ENCODE measurements at regions not wholly inside any gene's neighbourhood (a gene's known extent, or its start where the extent isn't known, plus 50 kb on each side); places are given as distances from the start of the nearest gene placed in this dataset.

- WGBS (ENCODE audit: missing lambda C conversion rate), result 65% methylated on average over 1 of the region's 1 CpG
- no peaks in the 10 kb centered on the region; the same call in 2 of the 3 replicates for H3K9me3 ChIP-seq
- ChIA-PET POLR2A (no interaction called here), CTCF (interaction anchor here (1.9 to 3.0 kb wide), 2 partner anchors 18 to 29 kb away, joined by 4 to 13 read pairs; no protein-coding TSS in a partner anchor)
- DNase-seq (ENCODE audit: low read depth in 1 of 2, low spot score in 1 of 2), result no peak
- no peak overlapping the region for H3K27ac ChIP-seq
- ATAC-seq, result no peak
- no peak for FAIRE-seq
- TF ChIP-seq FOSB (CRISPR knock-in tag; IDR thresholded peaks at IDR 0.05), result no peak
- TF ChIP-seq RARB (CRISPR knock-in tag; IDR thresholded peaks at IDR 0.05), result no peak
- no peak for TF ChIP-seq PHF8 (IDR thresholded peaks at IDR 0.05; ENCODE audit: borderline replicate concordance, low read depth)
- TF ChIP-seq JUNB (IDR thresholded peaks at IDR 0.05), result no peak
- TF ChIP-seq RCOR1 (IDR thresholded peaks at IDR 0.05; ENCODE audit: low read depth, low read length), result no peak
- no peak for TF ChIP-seq ZC3H11A (IDR thresholded peaks at IDR 0.05)
- no peak for TF ChIP-seq CHD4 (IDR thresholded peaks at IDR 0.05; ENCODE audit: borderline replicate concordance)
- no peak for TF ChIP-seq TFCP2L1 (CRISPR knock-in tag; IDR thresholded peaks at IDR 0.05)
- no peak for TF ChIP-seq MAZ (IDR thresholded peaks at IDR 0.05; ENCODE audit: borderline replicate concordance, low read depth, low read length)
- TF ChIP-seq CHD2 (IDR thresholded peaks at IDR 0.05; ENCODE audit: low read length, partially characterized antibody), result no peak
- TF ChIP-seq CBX2 (IDR thresholded peaks at IDR 0.05; ENCODE audit: borderline replicate concordance, low read depth), result no peak
- no peak overlapping the region for H3K4me2 ChIP-seq
- H3K4me1 ChIP-seq, result no peaks in the 10 kb centered on the region
- no peak overlapping the region for H3K4me3 ChIP-seq
These were observed 92.4 kb downstream of the ZNF365 start for GRCh38 chr10:62466590-62466989.

DNA sequence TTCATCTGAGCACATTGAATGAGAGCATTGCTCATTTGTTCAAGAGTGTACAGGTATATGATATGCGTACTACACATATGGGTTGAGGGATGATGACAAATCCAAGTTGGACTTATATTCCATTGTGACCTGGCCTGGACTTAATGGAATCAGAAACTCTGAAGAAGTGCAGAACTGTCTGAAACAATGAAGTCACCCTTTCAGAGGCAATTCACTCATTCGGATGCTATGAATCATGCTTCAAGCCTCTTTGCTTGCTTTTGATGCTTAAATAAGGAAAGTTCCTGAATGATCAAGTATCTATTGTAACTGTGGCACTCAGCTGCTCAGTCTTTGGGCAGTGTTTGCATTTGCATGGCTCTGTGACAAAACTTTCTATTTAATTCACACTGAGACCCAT, 93.4 kb downstream of the ZNF365 start:
- no peak for ATAC-seq
- no peaks in the 10 kb centered on the region for H3K4me1 ChIP-seq
- no peak for DNase-seq (ENCODE audit: low read depth in 1 of 2, low spot score in 1 of 2)
- no peak overlapping the region for H3K4me2 ChIP-seq
- CTCF ChIA-PET, result interaction anchor here (0.9 to 1.2 kb wide), 4 partner anchors 10 to 127 kb away, joined by 3 to 4 read pairs (median 4); no protein-coding TSS in a partner anchor
- FAIRE-seq, result no peak
- POLR2A ChIA-PET, result no interaction called here
- H3K4me3 ChIP-seq, result no peak overlapping the region
- no peak for TF ChIP-seq JUNB (IDR thresholded peaks at IDR 0.05)
- no peaks in the 10 kb centered on the region; the same call in 2 of the 3 replicates for H3K9me3 ChIP-seq
- no peak overlapping the region for H3K27ac ChIP-seq
- 46% methylated on average over 2 of the region's 2 CpGs for WGBS (ENCODE audit: missing lambda C conversion rate)

DNA sequence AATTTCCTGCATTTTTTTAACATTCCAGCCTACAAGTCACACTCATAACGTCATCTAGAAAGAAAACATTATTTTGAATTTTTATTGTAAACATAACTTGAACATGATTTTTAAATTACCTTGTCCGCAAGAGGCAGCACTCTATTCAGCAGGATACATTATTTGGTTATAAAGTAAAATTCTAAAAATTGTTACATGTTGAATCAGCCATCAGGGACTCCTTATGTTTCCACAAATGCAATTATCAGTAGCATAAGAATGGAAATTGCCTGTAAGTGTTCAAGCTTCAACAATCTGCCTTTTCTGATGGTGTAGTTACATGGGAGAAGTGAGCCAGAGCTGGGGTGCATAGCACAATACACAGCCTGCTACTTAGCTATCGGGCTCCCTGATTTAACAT, 97.5 kb downstream of the ZNF365 start:
- WGBS (ENCODE audit: missing lambda C conversion rate), result 45% methylated on average over 3 of the region's 3 CpGs
- Histone ChIP-seq H3K9me3 (no peaks in the 10 kb centered on the region), H3K4me3 (no peak overlapping the region), H3K27ac (no peak overlapping the region), H3K4me1 (no peaks in the 10 kb centered on the region), H3K4me2 (no peak overlapping the region)
- CTCF ChIA-PET, result no interaction called here
- DNase-seq (ENCODE audit: low read depth in 1 of 2, low spot score in 1 of 2), result no peak
- FAIRE-seq, result no peak
- TF ChIP-seq TP53 (CRISPR knock-in tag; IDR thresholded peaks at IDR 0.05), result no peak
- no peak for TF ChIP-seq CBX8 (IDR thresholded peaks at IDR 0.05)
- no peak for TF ChIP-seq RARB (CRISPR knock-in tag; IDR thresholded peaks at IDR 0.05)
- TF ChIP-seq FOXS1 (CRISPR knock-in tag; IDR thresholded peaks at IDR 0.05), result no peak
- no peak for TF ChIP-seq KDM5A (IDR thresholded peaks at IDR 0.05)
- no peak for TF ChIP-seq EHF (CRISPR knock-in tag; IDR thresholded peaks at IDR 0.05)
- ATAC-seq, result no peak
- POLR2A ChIA-PET, result no interaction called here

DNA sequence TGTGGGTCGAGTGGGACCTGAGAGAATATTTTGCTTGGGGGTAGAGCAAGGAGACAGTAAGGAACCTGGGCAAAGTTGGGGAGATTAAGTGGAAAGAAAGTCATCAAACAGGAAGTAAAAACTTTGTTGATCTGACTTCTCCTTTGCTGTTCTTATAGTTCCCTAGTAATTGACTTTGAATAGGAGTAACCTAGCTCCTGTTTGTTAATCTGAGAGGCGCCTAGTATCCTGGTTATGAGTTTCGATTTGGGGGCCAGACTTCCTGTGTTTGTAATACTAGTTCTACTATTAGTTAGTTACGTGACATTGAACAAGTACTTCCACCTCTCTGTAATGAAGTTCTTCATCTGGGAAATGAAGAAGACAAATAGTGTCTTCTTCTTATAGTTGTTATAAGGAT, 99.1 kb downstream of the ZNF365 start:
- H3K4me3 ChIP-seq, result no peak overlapping the region
- ChIA-PET CTCF (interaction anchor here (0.8 to 1.1 kb wide), 2 partner anchors 36 to 438 kb away, joined by 3 read pairs; no protein-coding TSS in a partner anchor), POLR2A (no interaction called here)
- no peak for ATAC-seq
- FAIRE-seq, result no peak
- no peaks in the 10 kb centered on the region for H3K9me3 ChIP-seq
- no peak overlapping the region for H3K27ac ChIP-seq
- no peak for DNase-seq (ENCODE audit: low read depth in 1 of 2, low spot score in 1 of 2)
- WGBS (ENCODE audit: missing lambda C conversion rate), result 44% methylated on average over 4 of the region's 4 CpGs
- no peak overlapping the region for H3K4me2 ChIP-seq
- TF ChIP-seq, protein P1, sequence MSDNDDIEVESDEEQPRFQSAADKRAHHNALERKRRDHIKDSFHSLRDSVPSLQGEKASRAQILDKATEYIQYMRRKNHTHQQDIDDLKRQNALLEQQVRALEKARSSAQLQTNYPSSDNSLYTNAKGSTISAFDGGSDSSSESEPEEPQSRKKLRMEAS (IDR thresholded peaks at IDR 0.05), result no peak
- TF ChIP-seq CEBPB (IDR thresholded peaks at IDR 0.05) (no peak), RNF2 (IDR thresholded peaks at IDR 0.05; ENCODE audit: borderline replicate concordance, low read depth) (no peak), NFE2L2 (conservative IDR thresholded peaks at IDR 0.05; ENCODE audit: low read length) (no peak), ZSCAN20 (CRISPR knock-in tag; IDR thresholded peaks at IDR 0.05) (no peak), HEYL (CRISPR knock-in tag; IDR thresholded peaks at IDR 0.05) (no peak), CBX8 (IDR thresholded peaks at IDR 0.05) (no peak), E2F6 (IDR thresholded peaks at IDR 0.05; ENCODE audit: borderline replicate concordance, low read depth) (no peak), CHD4 (IDR thresholded peaks at IDR 0.05; ENCODE audit: borderline replicate concordance) (no peak), ZC3H11A (IDR thresholded peaks at IDR 0.05) (no peak), ZNF302 (CRISPR knock-in tag; IDR thresholded peaks at IDR 0.05) (no peak), FOSL2 (IDR thresholded peaks at IDR 0.05) (no peak), FOSL2 (CRISPR knock-in tag; IDR thresholded peaks at IDR 0.05) (no peak), FOXS1 (CRISPR knock-in tag; IDR thresholded peaks at IDR 0.05) (no peak), HOXB5 (CRISPR knock-in tag; IDR thresholded peaks at IDR 0.05) (no peak), ESRRA (IDR thresholded peaks at IDR 0.05; ENCODE audit: borderline replicate concordance, low read length) (no peak), JUNB (IDR thresholded peaks at IDR 0.05) (no peak), MYC (IDR thresholded peaks at IDR 0.05; ENCODE audit: borderline replicate concordance, low read length) (no peak), RFX5 (IDR thresholded peaks at IDR 0.05) (no peak)
- TF ChIP-seq, protein P2, sequence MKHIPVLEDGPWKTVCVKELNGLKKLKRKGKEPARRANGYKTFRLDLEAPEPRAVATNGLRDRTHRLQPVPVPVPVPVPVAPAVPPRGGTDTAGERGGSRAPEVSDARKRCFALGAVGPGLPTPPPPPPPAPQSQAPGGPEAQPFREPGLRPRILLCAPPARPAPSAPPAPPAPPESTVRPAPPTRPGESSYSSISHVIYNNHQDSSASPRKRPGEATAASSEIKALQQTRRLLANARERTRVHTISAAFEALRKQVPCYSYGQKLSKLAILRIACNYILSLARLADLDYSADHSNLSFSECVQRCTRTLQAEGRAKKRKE (CRISPR knock-in tag; IDR thresholded peaks at IDR 0.05; ENCODE audit: low read depth), result no peak
- H3K4me1 ChIP-seq, result no peaks in the 10 kb centered on the region
